Activated B cell treated with CpG ODN at 0.5 μM for 24 hours (primary cell): ENCODE measurements at regions not wholly inside any gene's neighbourhood (a gene's known extent, or its start where the extent isn't known, plus 50 kb on each side); places are given as distances from the start of the nearest gene placed in this dataset.

Experiments
- ATAC-seq: fragments of 200-7000 bp; cut with Tn5 transposase; one replicate; pipeline ENCODE4 v1.10.0; 2021; ENCODE audit warnings: low read depth, mild to moderate bottlenecking, moderate library complexity
- CTCF ChIA-PET: fragments of 350-600 bp; sonication (Branson Sonifier 250); formaldehyde crosslinking; loops from one replicate; lab custom pipeline; 2021; ENCODE audit warnings: antibody characterized with exemption; lab: Charles Lee
- POLR2A ChIA-PET: fragments of 350-600 bp; sonication (Branson Sonifier 250); formaldehyde crosslinking; loops from one replicate; lab custom pipeline; 2021; ENCODE audit warnings: antibody characterized with exemption; lab: Charles Lee
- DNase-seq: peaks from one replicate; pipeline ENCODE4 v3.0.0; 2022
- H3K27ac Mint-ChIP-seq: one replicate; pipeline ENCODE4 v1.8.0; 2020; ENCODE audit warnings: mixed read lengths
- H3K27me3 Mint-ChIP-seq: one replicate; pipeline ENCODE4 v1.8.0; 2021; ENCODE audit warnings: mixed read lengths
- H3K36me3 Mint-ChIP-seq: one replicate; pipeline ENCODE4 v1.8.0; 2021; ENCODE audit warnings: low read depth, mixed read lengths
- H3K4me1 Mint-ChIP-seq: one replicate; pipeline ENCODE4 v1.8.0; 2021; ENCODE audit warnings: mixed read lengths
- H3K4me3 Mint-ChIP-seq: one replicate; pipeline ENCODE4 v1.8.0; 2020; ENCODE audit warnings: mild to moderate bottlenecking, mixed read lengths
- H3K9me3 Mint-ChIP-seq: one replicate; pipeline ENCODE4 v1.8.0; 2020; ENCODE audit warnings: mixed read lengths
- CTCF ChIP-seq: fragments of 200-600 bp; IDR thresholded peaks from one replicate; pipeline ENCODE4 v1.8.0; 2022; ENCODE audit warnings: antibody characterized with exemption, mild to moderate bottlenecking
- intact Hi-C: fragments of 100-400 bp; cut with micrococcal nuclease; formaldehyde crosslinking; loops from one replicate; pipeline ENCODE4 v1.15.1; 2024

GRCh38 chr10:3451516-3452172 is 279.1 kb upstream of the PITRM1 start:
- H3K27ac Mint-ChIP-seq, result no peak overlapping the region
- H3K36me3 Mint-ChIP-seq, result no peaks in the 10 kb centered on the region
- POLR2A ChIA-PET, result no interaction called here
- peaks cover 2% of the 10 kb centered on the region for H3K9me3 Mint-ChIP-seq
- intact Hi-C loops, result no loop called here
- DNase-seq (no peak), ATAC-seq (no peak)
- H3K27me3 Mint-ChIP-seq, result peaks cover 3% of the 10 kb centered on the region
- TF ChIP-seq CTCF, result no peak
- CTCF ChIA-PET, result no interaction called here
- H3K4me3 Mint-ChIP-seq, result no peak overlapping the region
- peaks cover 18% of the 10 kb centered on the region for H3K4me1 Mint-ChIP-seq

GRCh38 chr10:3446221-3446620 is 273.6 kb upstream of the PITRM1 start:
- ChIA-PET POLR2A (interaction anchor here (1.0 kb wide), 1 partner anchor 337 kb away, joined by 3 read pairs; no protein-coding TSS in a partner anchor), CTCF (no interaction called here)
- ATAC-seq, result no peak
- H3K27ac Mint-ChIP-seq, result peak overlapping the region; percentile 21
- TF ChIP-seq CTCF, result no peak
- no peak for DNase-seq
- no peaks in the 10 kb centered on the region for H3K27me3 Mint-ChIP-seq
- intact Hi-C loops, result no loop called here
- H3K4me3 Mint-ChIP-seq, result no peak overlapping the region
- H3K9me3 Mint-ChIP-seq, result peaks cover 2% of the 10 kb centered on the region
- peaks cover 15% of the 10 kb centered on the region for H3K4me1 Mint-ChIP-seq
- no peaks in the 10 kb centered on the region for H3K36me3 Mint-ChIP-seq

GRCh38 chr10:3445648-3446047 is 273.1 kb upstream of the PITRM1 start:
- Mint-ChIP-seq H3K36me3 (no peaks in the 10 kb centered on the region), H3K27me3 (no peaks in the 10 kb centered on the region), H3K4me1 (peaks cover 15% of the 10 kb centered on the region), H3K4me3 (no peak overlapping the region), H3K9me3 (peaks cover 2% of the 10 kb centered on the region), H3K27ac (no peak overlapping the region)
- intact Hi-C loops, result no loop called here
- ATAC-seq, result no peak
- CTCF ChIA-PET, result no interaction called here
- TF ChIP-seq CTCF, result no peak
- POLR2A ChIA-PET, result no interaction called here
- no peak for DNase-seq

- CTCF ChIA-PET, result no interaction called here
- POLR2A ChIA-PET, result no interaction called here
- no peak for DNase-seq
- Mint-ChIP-seq H3K27me3 (no peaks in the 10 kb centered on the region), H3K4me1 (peaks cover 15% of the 10 kb centered on the region), H3K4me3 (no peak overlapping the region), H3K9me3 (peaks cover 6% of the 10 kb centered on the region), H3K27ac (no peak overlapping the region), H3K36me3 (no peaks in the 10 kb centered on the region)
- intact Hi-C loops, result no loop called here
- no peak for ATAC-seq
- no peak for TF ChIP-seq CTCF
These were observed 269.9 kb upstream of the PITRM1 start for GRCh38 chr10:3442451-3442990.

GRCh38 chr10:3439183-3439582 is 266.6 kb upstream of the PITRM1 start:
- H3K27ac Mint-ChIP-seq, result no peak overlapping the region
- ChIA-PET CTCF (no interaction called here), POLR2A (no interaction called here)
- DNase-seq (no peak), ATAC-seq (no peak)
- H3K36me3 Mint-ChIP-seq, result no peaks in the 10 kb centered on the region
- H3K4me1 Mint-ChIP-seq, result no peaks in the 10 kb centered on the region
- no peak for TF ChIP-seq CTCF
- H3K9me3 Mint-ChIP-seq, result peaks cover 6% of the 10 kb centered on the region
- H3K4me3 Mint-ChIP-seq, result no peak overlapping the region
- intact Hi-C loops, result no loop called here
- H3K27me3 Mint-ChIP-seq, result no peaks in the 10 kb centered on the region
